ENCODE measurements at regions not wholly inside any gene's neighbourhood (a gene's known extent, or its start where the extent isn't known, plus 50 kb on each side); places are given as distances from the start of the nearest gene placed in this dataset.
"Not testable (repeated sequence)": the region's sequence is repeated elsewhere in the genome, so short reads cannot be mapped to it uniquely, and the experiment has no call there.

- DNase-seq, result no peak
These were observed 55.2 kb downstream of the GCC1 start for GRCh38 chr7:127530148-127530547.

GRCh38 chr7:127527561-127527960 lies 57.8 kb downstream of the GCC1 start:
- DNase-seq, result no peak

- DNase-seq, result peak; percentile 34
These were observed 59.4 kb downstream of the GCC1 start for GRCh38 chr7:127525866-127526480.

GRCh38 chr7:127516320-127516719 lies 69.1 kb downstream of the GCC1 start:
- no peak for DNase-seq

GRCh38 chr7:127514499-127514898 lies 70.9 kb downstream of the GCC1 start:
- DNase-seq, result peak; percentile 52

GRCh38 chr7:127513311-127513710 lies 72.1 kb downstream of the GCC1 start:
- no peak for DNase-seq

- DNase-seq, result no peak
These were observed 72.7 kb downstream of the GCC1 start for GRCh38 chr7:127512663-127513062.

GRCh38 chr7:127504715-127505114 lies 80.7 kb downstream of the GCC1 start:
- no peak for DNase-seq

GRCh38 chr7:127501817-127502216 lies 83.6 kb downstream of the GCC1 start:
- DNase-seq, result no peak

- no peak for DNase-seq
These were observed 94.9 kb upstream of the ZNF800 start for GRCh38 chr7:127487381-127487780.

GRCh38 chr7:127486654-127487053 lies 94.1 kb upstream of the ZNF800 start:
- no peak for DNase-seq

GRCh38 chr7:127485482-127485881 lies 93.0 kb upstream of the ZNF800 start:
- no peak for DNase-seq

GRCh38 chr7:127484954-127485353 lies 92.4 kb upstream of the ZNF800 start:
- no peak for DNase-seq

GRCh38 chr7:127478461-127478860 lies 86.0 kb upstream of the ZNF800 start:
- no peak for DNase-seq

GRCh38 chr7:127478024-127478355 lies 85.5 kb upstream of the ZNF800 start:
- DNase-seq, result no peak

GRCh38 chr7:127477295-127478023 lies 85.0 kb upstream of the ZNF800 start:
- no peak for DNase-seq

- DNase-seq, result no peak
These were observed 84.1 kb upstream of the ZNF800 start for GRCh38 chr7:127476618-127477017.

- DNase-seq, result no peak
These were observed 81.9 kb upstream of the ZNF800 start for GRCh38 chr7:127474457-127474856.

- no peak for DNase-seq
These were observed 80.9 kb upstream of the ZNF800 start for GRCh38 chr7:127473409-127473808.

GRCh38 chr7:127460077-127460476 lies 67.6 kb upstream of the ZNF800 start:
- no peak for DNase-seq

GRCh38 chr7:127451258-127451657 lies 58.8 kb upstream of the ZNF800 start:
- DNase-seq, result not testable (repeated sequence)

- no peak for DNase-seq
These were observed 56.1 kb upstream of the ZNF800 start for GRCh38 chr7:127448566-127448965.

- DNase-seq, result no peak
These were observed 54.9 kb upstream of the ZNF800 start for GRCh38 chr7:127447326-127447945.

GRCh38 chr7:127446842-127447241 lies 54.3 kb upstream of the ZNF800 start:
- DNase-seq, result no peak

Measured in NCI-H2227 treated with DMSO at 0.1 percent for 48 hours (cell line).